ENCODE measurements at regions not wholly inside any gene's neighbourhood (a gene's known extent, or its start where the extent isn't known, plus 50 kb on each side); places are given as distances from the start of the nearest gene placed in this dataset.

DNA sequence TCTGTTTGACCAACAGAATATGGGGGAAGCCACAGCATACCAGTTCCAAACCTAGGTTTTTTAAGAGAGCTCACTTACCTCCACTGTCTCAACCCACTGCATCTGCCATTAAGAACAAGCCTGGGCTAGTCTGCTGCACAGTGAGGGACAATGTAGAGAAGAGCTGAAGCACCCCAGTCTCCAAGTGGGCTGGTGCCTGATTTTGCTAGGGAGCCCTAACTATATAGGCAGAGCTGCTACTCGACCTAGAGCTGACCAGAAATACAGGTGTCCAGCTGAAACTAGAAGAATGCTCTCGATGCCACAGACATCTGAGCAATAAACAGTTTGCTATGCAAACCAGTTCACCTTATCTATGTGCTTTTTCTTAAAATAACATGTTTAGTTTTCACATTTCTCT is 106.9 kb upstream of the BET1 start:
- TF ChIP-seq, protein P1, sequence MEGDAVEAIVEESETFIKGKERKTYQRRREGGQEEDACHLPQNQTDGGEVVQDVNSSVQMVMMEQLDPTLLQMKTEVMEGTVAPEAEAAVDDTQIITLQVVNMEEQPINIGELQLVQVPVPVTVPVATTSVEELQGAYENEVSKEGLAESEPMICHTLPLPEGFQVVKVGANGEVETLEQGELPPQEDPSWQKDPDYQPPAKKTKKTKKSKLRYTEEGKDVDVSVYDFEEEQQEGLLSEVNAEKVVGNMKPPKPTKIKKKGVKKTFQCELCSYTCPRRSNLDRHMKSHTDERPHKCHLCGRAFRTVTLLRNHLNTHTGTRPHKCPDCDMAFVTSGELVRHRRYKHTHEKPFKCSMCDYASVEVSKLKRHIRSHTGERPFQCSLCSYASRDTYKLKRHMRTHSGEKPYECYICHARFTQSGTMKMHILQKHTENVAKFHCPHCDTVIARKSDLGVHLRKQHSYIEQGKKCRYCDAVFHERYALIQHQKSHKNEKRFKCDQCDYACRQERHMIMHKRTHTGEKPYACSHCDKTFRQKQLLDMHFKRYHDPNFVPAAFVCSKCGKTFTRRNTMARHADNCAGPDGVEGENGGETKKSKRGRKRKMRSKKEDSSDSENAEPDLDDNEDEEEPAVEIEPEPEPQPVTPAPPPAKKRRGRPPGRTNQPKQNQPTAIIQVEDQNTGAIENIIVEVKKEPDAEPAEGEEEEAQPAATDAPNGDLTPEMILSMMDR (conservative IDR thresholded peaks at IDR 0.05; ENCODE audit: low read depth, low read length), result no peak
- TF ChIP-seq POLR2A (IDR thresholded peaks at IDR 0.05; ENCODE audit: low read depth, low read length), result no peak
- TF ChIP-seq SMC3 (IDR thresholded peaks at IDR 0.05; ENCODE audit: low read depth, low read length), result no peak
- no peak for TF ChIP-seq BHLHE40 (IDR thresholded peaks at IDR 0.05; ENCODE audit: low read depth, low read length)
- TF ChIP-seq, protein P2, sequence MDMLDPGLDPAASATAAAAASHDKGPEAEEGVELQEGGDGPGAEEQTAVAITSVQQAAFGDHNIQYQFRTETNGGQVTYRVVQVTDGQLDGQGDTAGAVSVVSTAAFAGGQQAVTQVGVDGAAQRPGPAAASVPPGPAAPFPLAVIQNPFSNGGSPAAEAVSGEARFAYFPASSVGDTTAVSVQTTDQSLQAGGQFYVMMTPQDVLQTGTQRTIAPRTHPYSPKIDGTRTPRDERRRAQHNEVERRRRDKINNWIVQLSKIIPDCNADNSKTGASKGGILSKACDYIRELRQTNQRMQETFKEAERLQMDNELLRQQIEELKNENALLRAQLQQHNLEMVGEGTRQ (IDR thresholded peaks at IDR 0.05; ENCODE audit: low read depth, low read length), result no peak
- no peak for TF ChIP-seq RCOR1 (IDR thresholded peaks at IDR 0.05; ENCODE audit: insufficient replicate concordance, low read length)

Data from IMR-90 (cell line).